PFSK-1 (cell line): ENCODE measurements at regions not wholly inside any gene's neighbourhood (a gene's known extent, or its start where the extent isn't known, plus 50 kb on each side); places are given as distances from the start of the nearest gene placed in this dataset.

ENCODE experiments used
- POLR2AphosphoS5 ChIP-seq: IDR thresholded peaks from 2 replicates; pipeline ENCODE4 v1.6.1; 2012; ENCODE audit warnings: low read depth, mild to moderate bottlenecking, control low read depth, low read length, moderate library complexity
- SIN3A ChIP-seq: IDR thresholded peaks from 2 replicates; pipeline ENCODE4 v1.6.1; 2012; ENCODE audit warnings: mild to moderate bottlenecking, low read length, moderate library complexity, borderline replicate concordance; ENCODE audit not compliant: insufficient read depth

DNA sequence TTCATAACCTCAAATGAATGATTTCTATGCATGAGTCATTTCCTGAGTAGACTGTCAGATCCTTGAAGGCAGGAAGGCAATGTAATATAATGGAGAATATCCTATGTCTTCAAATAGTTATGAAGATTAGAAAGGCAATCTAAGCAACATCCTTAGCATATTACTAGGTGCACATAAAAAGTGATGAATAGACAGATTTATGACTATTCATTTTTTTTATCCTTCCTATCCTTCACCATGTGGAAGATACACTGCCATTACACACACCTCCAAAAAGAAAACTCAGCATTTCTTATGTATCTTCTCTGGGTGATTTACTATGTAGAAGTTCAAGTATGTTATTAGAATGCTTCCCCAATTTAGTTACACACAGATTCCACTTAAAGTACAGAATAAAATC is 126.4 kb upstream of the MAF start:
- TF ChIP-seq POLR2AphosphoS5 (no peak), SIN3A (no peak)
